ENCODE measurements at regions not wholly inside any gene's neighbourhood (a gene's known extent, or its start where the extent isn't known, plus 50 kb on each side); places are given as distances from the start of the nearest gene placed in this dataset.

DNA sequence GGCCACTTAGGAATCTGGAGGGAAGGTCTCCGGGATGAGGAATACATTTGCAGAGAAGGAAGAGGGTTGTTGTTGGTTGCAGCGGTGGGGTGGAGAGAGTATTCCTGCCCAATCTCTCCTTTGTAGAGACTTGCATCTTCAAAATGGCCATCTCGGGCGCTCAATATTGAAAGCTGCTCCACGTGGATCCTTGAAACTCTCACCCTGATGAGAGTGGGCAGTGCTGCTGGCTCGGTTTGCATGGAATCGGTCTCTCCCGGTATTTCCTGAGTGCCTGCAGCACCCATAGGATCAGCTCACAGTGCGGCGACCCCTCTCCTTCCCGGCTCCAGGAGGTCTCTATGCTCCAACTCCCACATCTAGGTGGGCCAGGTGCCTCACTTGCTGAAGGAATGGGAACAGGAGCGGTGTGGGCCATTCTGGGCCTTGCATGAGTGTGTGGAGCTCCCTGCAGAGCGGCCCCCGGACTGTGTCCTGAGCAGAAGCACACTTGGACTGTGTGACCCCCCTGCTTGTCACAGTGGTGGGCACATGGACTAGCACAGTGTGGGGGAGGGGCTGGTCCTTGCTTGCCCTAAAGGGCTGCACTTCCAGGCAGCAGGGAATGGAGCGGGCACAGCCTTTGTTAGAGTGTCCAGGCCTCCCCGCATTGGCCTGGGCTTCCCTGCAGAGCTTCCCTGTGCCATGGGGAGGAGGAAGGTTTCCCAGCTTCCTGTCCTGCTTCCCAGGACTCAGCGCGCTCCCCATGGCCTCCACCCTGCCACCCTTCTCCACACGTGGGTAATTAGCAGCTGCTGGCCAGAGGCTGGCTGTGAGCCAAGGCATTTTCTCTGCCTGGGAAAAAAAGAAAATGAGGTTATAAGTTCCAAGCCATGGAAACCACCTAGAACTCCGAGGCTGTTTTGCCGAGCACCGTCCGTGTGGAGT, 139.3 kb downstream of the IRF8 start:
- ATAC-seq (no peak), DNase-seq (no peak)
- Histone ChIP-seq H3K79me2 (ENCODE audit: low read length) (no peaks in the 10 kb centered on the region), H3K27ac (ENCODE audit: low read length) (no peak overlapping the region), H3K9me3 (ENCODE audit: low read length) (no peaks in the 10 kb centered on the region), H3K36me3 (ENCODE audit: low read depth, low read length) (no peaks in the 10 kb centered on the region), H3K27me3 (ENCODE audit: low read length) (peaks cover 44% of the 10 kb centered on the region), H3K4me2 (ENCODE audit: low read length) (no peak overlapping the region), H2AFZ (ENCODE audit: low read length) (no peak overlapping the region), H3K4me3 (ENCODE audit: low read length) (no peak overlapping the region), H3F3A (ENCODE audit: low read length, unreplicated experiment) (no peaks in the 10 kb centered on the region), H3K9me2 (replicated peaks; ENCODE audit: low read length) (no peaks in the 10 kb centered on the region), H3K9ac (ENCODE audit: low read length) (no peak overlapping the region), H3K4me1 (ENCODE audit: insufficient read depth, low read length) (no peaks in the 10 kb centered on the region), H4K20me1 (ENCODE audit: low read length) (no peaks in the 10 kb centered on the region)
- TF ChIP-seq EZH2phosphoT487 (IDR thresholded peaks at IDR 0.05; ENCODE audit: borderline replicate concordance, low read length) (no peak), EZH2 (IDR thresholded peaks at IDR 0.05; ENCODE audit: low read length, unreplicated experiment) (no peak)
- TF ChIP-seq, protein P1, sequence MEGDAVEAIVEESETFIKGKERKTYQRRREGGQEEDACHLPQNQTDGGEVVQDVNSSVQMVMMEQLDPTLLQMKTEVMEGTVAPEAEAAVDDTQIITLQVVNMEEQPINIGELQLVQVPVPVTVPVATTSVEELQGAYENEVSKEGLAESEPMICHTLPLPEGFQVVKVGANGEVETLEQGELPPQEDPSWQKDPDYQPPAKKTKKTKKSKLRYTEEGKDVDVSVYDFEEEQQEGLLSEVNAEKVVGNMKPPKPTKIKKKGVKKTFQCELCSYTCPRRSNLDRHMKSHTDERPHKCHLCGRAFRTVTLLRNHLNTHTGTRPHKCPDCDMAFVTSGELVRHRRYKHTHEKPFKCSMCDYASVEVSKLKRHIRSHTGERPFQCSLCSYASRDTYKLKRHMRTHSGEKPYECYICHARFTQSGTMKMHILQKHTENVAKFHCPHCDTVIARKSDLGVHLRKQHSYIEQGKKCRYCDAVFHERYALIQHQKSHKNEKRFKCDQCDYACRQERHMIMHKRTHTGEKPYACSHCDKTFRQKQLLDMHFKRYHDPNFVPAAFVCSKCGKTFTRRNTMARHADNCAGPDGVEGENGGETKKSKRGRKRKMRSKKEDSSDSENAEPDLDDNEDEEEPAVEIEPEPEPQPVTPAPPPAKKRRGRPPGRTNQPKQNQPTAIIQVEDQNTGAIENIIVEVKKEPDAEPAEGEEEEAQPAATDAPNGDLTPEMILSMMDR (conservative IDR thresholded peaks at IDR 0.05; ENCODE audit: low read depth, low read length) = no peak
- POLR2A ChIA-PET (ENCODE audit: unreplicated experiment) = no interaction called here
- no TSS peak for BruUV-seq (replicated peaks)
- intact Hi-C loops (cut with micrococcal nuclease) = no loop called here
- CTCF ChIA-PET = no interaction called here

DNA sequence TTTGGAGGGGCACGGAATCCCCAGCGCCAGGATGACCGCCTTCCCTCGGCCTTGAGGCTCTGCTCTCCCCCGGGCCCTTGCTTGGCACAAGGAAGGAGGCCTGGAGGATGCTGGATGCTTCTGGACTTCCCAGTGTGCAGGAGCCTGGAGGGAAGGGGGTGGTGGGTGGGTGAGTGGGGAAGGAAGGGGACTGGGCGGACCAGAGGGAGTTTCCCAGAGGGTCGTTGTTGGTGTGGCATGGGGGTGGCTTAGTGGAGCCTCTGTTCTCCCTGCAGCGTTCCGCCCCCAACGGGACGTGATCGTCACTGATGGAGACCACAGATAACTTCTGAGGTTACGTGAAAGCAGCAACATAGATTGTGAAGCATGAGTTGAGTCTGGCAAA, 140.0 kb downstream of the IRF8 start:
- Histone ChIP-seq H3K36me3 (ENCODE audit: low read depth, low read length) (no peaks in the 10 kb centered on the region), H3K4me1 (ENCODE audit: insufficient read depth, low read length) (no peaks in the 10 kb centered on the region), H4K20me1 (ENCODE audit: low read length) (no peaks in the 10 kb centered on the region), H3K9me3 (ENCODE audit: low read length) (no peaks in the 10 kb centered on the region), H3K9me2 (replicated peaks; ENCODE audit: low read length) (no peaks in the 10 kb centered on the region), H3K4me3 (ENCODE audit: low read length) (no peak overlapping the region), H3K79me2 (ENCODE audit: low read length) (no peaks in the 10 kb centered on the region), H3F3A (ENCODE audit: low read length, unreplicated experiment) (no peaks in the 10 kb centered on the region), H2AFZ (ENCODE audit: low read length) (no peak overlapping the region), H3K9ac (ENCODE audit: low read length) (no peak overlapping the region), H3K27ac (ENCODE audit: low read length) (no peak overlapping the region), H3K27me3 (ENCODE audit: low read length) (peaks cover 49% of the 10 kb centered on the region), H3K4me2 (ENCODE audit: low read length) (no peak overlapping the region)
- intact Hi-C loops (cut with micrococcal nuclease) = no loop called here
- no peak for DNase-seq
- ChIA-PET POLR2A (ENCODE audit: unreplicated experiment) (no interaction called here), CTCF (no interaction called here)
- no TSS peak for BruUV-seq (replicated peaks)
- TF ChIP-seq EZH2phosphoT487 (IDR thresholded peaks at IDR 0.05; ENCODE audit: borderline replicate concordance, low read length) (no peak), EZH2 (IDR thresholded peaks at IDR 0.05; ENCODE audit: low read length, unreplicated experiment) (no peak)
- TF ChIP-seq, protein P1 (conservative IDR thresholded peaks at IDR 0.05; ENCODE audit: low read depth, low read length) = no peak
- ATAC-seq = no peak

GRCh38 chr16:86039606-86040005, 140.6 kb downstream of the IRF8 start:
- peaks cover 49% of the 10 kb centered on the region for H3K27me3 ChIP-seq (ENCODE audit: low read length)
- H3F3A ChIP-seq (ENCODE audit: low read length, unreplicated experiment) = no peaks in the 10 kb centered on the region
- no peak overlapping the region for H2AFZ ChIP-seq (ENCODE audit: low read length)
- ChIA-PET POLR2A (ENCODE audit: unreplicated experiment) (no interaction called here), CTCF (no interaction called here)
- BruUV-seq (replicated peaks) = no TSS peak
- TF ChIP-seq EZH2phosphoT487 (IDR thresholded peaks at IDR 0.05; ENCODE audit: borderline replicate concordance, low read length) (no peak), EZH2 (IDR thresholded peaks at IDR 0.05; ENCODE audit: low read length, unreplicated experiment) (no peak)
- TF ChIP-seq, protein P1 (conservative IDR thresholded peaks at IDR 0.05; ENCODE audit: low read depth, low read length) = no peak
- no peaks in the 10 kb centered on the region for H3K9me3 ChIP-seq (ENCODE audit: low read length)
- no peaks in the 10 kb centered on the region for H3K36me3 ChIP-seq (ENCODE audit: low read depth, low read length)
- H3K9me2 ChIP-seq (replicated peaks; ENCODE audit: low read length) = no peaks in the 10 kb centered on the region
- DNase-seq = no peak
- no peaks in the 10 kb centered on the region for H3K4me1 ChIP-seq (ENCODE audit: insufficient read depth, low read length)
- no peak overlapping the region for H3K9ac ChIP-seq (ENCODE audit: low read length)
- no peak overlapping the region for H3K27ac ChIP-seq (ENCODE audit: low read length)
- ATAC-seq = no peak
- no peaks in the 10 kb centered on the region for H4K20me1 ChIP-seq (ENCODE audit: low read length)
- H3K4me3 ChIP-seq (ENCODE audit: low read length) = no peak overlapping the region
- intact Hi-C loops (cut with micrococcal nuclease) = no loop called here
- no peaks in the 10 kb centered on the region for H3K79me2 ChIP-seq (ENCODE audit: low read length)
- H3K4me2 ChIP-seq (ENCODE audit: low read length) = no peak overlapping the region

All from PC-3 (cell line).